ENCODE measurements at regions not wholly inside any gene's neighbourhood (a gene's known extent, or its start where the extent isn't known, plus 50 kb on each side); places are given as distances from the start of the nearest gene placed in this dataset.
"Not testable (repeated sequence)": the region's sequence is repeated elsewhere in the genome, so short reads cannot be mapped to it uniquely, and the experiment has no call there.

GRCh38 chr1:91189096-91189495, 167.3 kb upstream of the ZNF644 start:
- no peak overlapping the region for H3K4me3 Mint-ChIP-seq
- H3K4me1 Mint-ChIP-seq, result no peaks in the 10 kb centered on the region
- DNase-seq (ENCODE audit: low spot score in 2 of 2, unreplicated experiment in 2 of 2), result no peak
- H3K36me3 Mint-ChIP-seq, result no peaks in the 10 kb centered on the region
- TF ChIP-seq CTCF (IDR thresholded peaks at IDR 0.05; ENCODE audit: unreplicated experiment), result no peak
- H3K27ac Mint-ChIP-seq, result no peak overlapping the region
- no peaks in the 10 kb centered on the region for H3K27me3 Mint-ChIP-seq (ENCODE audit: low read depth)
- H3K9me3 Mint-ChIP-seq, result peaks cover 31% of the 10 kb centered on the region

GRCh38 chr1:91182807-91183206, 161.0 kb upstream of the ZNF644 start:
- not testable (repeated sequence) for H3K27ac Mint-ChIP-seq; H3K27me3 Mint-ChIP-seq (ENCODE audit: low read depth); H3K4me1 Mint-ChIP-seq; H3K4me3 Mint-ChIP-seq; DNase-seq (ENCODE audit: low spot score in 2 of 2, unreplicated experiment in 2 of 2); H3K36me3 Mint-ChIP-seq
- H3K9me3 Mint-ChIP-seq, result peaks cover 38% of the 10 kb centered on the region

GRCh38 chr1:91176250-91176649, 154.4 kb upstream of the ZNF644 start:
- H3K36me3 Mint-ChIP-seq, result no peaks in the 10 kb centered on the region
- no peak overlapping the region for H3K27ac Mint-ChIP-seq
- no peak for DNase-seq (ENCODE audit: low spot score in 2 of 2, unreplicated experiment in 2 of 2)
- H3K4me3 Mint-ChIP-seq, result no peak overlapping the region
- H3K27me3 Mint-ChIP-seq (ENCODE audit: low read depth), result peaks cover 31% of the 10 kb centered on the region
- TF ChIP-seq CTCF (IDR thresholded peaks at IDR 0.05; ENCODE audit: unreplicated experiment), result no peak
- peaks cover 17% of the 10 kb centered on the region for H3K4me1 Mint-ChIP-seq
- H3K9me3 Mint-ChIP-seq, result no peaks in the 10 kb centered on the region

- H3K36me3 Mint-ChIP-seq, result no peaks in the 10 kb centered on the region
- no peak for DNase-seq (ENCODE audit: low spot score in 2 of 2, unreplicated experiment in 2 of 2)
- H3K27ac Mint-ChIP-seq, result no peak overlapping the region
- H3K9me3 Mint-ChIP-seq, result no peaks in the 10 kb centered on the region
- no peak for TF ChIP-seq CTCF (IDR thresholded peaks at IDR 0.05; ENCODE audit: unreplicated experiment)
- peaks cover 17% of the 10 kb centered on the region for H3K4me1 Mint-ChIP-seq
- H3K4me3 Mint-ChIP-seq, result no peak overlapping the region
- H3K27me3 Mint-ChIP-seq (ENCODE audit: low read depth), result peaks cover 31% of the 10 kb centered on the region
Measured at GRCh38 chr1:91174734-91175133, 152.9 kb upstream of the ZNF644 start.

GRCh38 chr1:91173346-91173890, 151.6 kb upstream of the ZNF644 start:
- Mint-ChIP-seq H3K4me1 (peaks cover 17% of the 10 kb centered on the region), H3K27ac (no peak overlapping the region), H3K36me3 (no peaks in the 10 kb centered on the region), H3K9me3 (no peaks in the 10 kb centered on the region), H3K4me3 (no peak overlapping the region), H3K27me3 (ENCODE audit: low read depth) (peaks cover 31% of the 10 kb centered on the region)
- no peak for TF ChIP-seq CTCF (IDR thresholded peaks at IDR 0.05; ENCODE audit: unreplicated experiment)
- DNase-seq (ENCODE audit: low spot score in 2 of 2, unreplicated experiment in 2 of 2), result no peak

GRCh38 chr1:91172541-91172940, 150.7 kb upstream of the ZNF644 start:
- TF ChIP-seq CTCF (IDR thresholded peaks at IDR 0.05; ENCODE audit: unreplicated experiment), result no peak
- H3K27ac Mint-ChIP-seq, result no peak overlapping the region
- H3K4me1 Mint-ChIP-seq, result peaks cover 17% of the 10 kb centered on the region
- H3K36me3 Mint-ChIP-seq, result no peaks in the 10 kb centered on the region
- no peaks in the 10 kb centered on the region for H3K9me3 Mint-ChIP-seq
- peaks cover 31% of the 10 kb centered on the region for H3K27me3 Mint-ChIP-seq (ENCODE audit: low read depth)
- H3K4me3 Mint-ChIP-seq, result no peak overlapping the region
- no peak for DNase-seq (ENCODE audit: low spot score in 2 of 2, unreplicated experiment in 2 of 2)
